NCI-H2196 treated with DMSO at 0.1 percent for 48 hours (cell line): ENCODE measurements at regions not wholly inside any gene's neighbourhood (a gene's known extent, or its start where the extent isn't known, plus 50 kb on each side); places are given as distances from the start of the nearest gene placed in this dataset.
"Not testable (repeated sequence)": the region's sequence is repeated elsewhere in the genome, so short reads cannot be mapped to it uniquely, and the experiment has no call there.

Experiments used
- DNase-seq: peaks from one replicate; lab custom pipeline; 2025; ENCODE audit not compliant: unreplicated experiment; lab: John Stamatoyannopoulos, UW

GRCh38 chr2:234577191-234577590, 80.3 kb upstream of the ARL4C start:
- DNase-seq: no peak

DNA sequence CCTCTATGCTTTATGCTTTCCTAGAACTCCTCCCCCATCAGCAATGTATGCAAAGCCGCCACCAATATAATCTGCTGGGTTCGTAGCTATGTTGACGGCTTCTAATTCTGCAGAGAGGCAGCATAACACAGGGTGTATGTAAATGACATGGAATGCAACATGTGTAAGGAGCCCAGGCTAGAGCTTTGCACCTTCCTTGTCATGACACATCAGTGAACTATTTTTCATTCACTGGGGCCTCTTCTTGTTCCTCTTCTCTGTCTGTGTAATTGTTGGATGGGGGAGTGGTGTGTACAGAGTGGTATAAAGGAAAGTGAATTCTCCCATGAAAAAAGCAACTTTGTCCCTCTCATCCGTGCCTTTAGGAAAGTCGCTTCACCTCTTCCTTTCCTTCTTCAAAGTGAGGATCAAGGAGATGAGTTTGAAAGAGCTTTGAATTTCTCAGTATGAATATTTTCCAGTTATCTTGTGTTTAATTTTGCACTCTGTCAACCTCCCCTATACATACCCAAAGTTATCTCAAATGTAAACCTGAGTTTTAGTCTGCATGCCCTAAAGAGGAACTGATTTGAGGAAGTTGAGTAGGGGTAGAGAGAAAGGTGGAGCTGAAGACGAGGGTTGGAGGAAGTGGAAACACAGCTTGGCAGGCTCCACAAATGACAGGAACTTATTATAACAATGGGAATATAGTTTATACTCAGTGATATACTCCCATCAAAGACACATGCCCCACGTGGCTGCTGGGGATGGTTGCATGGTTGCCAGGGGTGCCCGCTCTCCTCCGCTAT, 74.9 kb upstream of the ARL4C start:
- DNase-seq: no peak

- no peak for DNase-seq
These were observed 73.6 kb upstream of the ARL4C start for GRCh38 chr2:234570476-234570875.

- DNase-seq: no peak
These were observed 73.0 kb upstream of the ARL4C start for GRCh38 chr2:234569776-234570430.

- no peak for DNase-seq
These were observed 69.7 kb upstream of the ARL4C start for GRCh38 chr2:234566622-234567021.

DNA sequence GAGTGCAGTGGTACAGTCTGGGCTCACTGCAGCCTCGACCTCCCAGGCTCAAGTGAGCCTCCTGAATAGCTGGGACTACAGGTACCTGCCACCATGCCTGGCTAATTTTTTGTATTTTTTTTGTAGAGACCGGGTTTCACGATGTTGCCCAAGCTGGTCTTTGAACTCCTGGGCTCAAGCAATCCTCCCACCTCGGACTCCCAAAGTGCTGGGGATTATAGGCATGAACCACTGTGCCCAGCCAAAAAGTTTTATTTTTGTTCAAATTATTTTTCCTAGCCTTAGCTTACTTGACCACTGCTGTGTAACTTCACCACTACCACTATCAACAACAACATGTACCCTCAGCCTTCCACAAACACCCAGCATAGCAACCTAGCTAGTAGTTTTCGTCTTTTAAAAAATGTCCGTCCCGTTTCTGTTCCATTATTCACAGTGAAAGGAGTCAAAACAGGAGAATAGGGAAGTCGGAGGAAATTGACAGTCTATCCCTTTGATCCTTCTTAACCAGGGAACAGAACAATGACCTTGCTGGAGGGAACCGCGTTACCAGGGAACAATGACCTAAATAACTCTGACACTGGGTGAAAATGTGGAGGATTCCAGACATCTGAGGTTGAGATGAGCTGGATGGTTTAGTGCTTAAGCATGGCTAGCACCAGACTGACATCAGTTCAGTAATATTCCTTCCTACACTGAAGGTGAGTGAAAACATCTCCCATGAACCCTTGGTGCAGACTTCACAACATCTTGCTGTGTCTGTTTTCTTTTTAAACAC, 69.2 kb upstream of the ARL4C start:
- no peak for DNase-seq

GRCh38 chr2:234565201-234565600, 68.3 kb upstream of the ARL4C start:
- DNase-seq: no peak

DNA sequence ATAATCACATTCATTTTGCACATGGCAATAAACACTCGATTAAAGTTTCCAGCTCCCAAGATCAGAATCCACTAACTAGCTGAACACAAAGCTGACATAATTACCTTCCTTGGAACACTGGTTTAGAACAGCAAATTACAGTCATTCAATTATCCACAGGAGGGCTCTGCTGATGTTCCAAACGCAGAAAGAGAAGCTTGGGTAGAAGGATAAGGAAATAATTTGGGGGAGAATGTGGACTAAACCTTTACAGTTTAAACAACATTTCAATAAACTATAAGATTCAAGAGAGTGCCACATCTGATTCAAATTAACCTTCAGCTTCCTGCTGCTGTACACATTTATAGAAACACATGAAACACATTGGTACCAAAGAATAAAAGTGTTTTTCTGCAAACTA, 67.8 kb upstream of the ARL4C start:
- peak; percentile 73 for DNase-seq

GRCh38 chr2:234559609-234560008, 62.7 kb upstream of the ARL4C start:
- no peak for DNase-seq

- no peak for DNase-seq
These were observed 61.8 kb upstream of the ARL4C start for GRCh38 chr2:234558642-234559041.

DNA sequence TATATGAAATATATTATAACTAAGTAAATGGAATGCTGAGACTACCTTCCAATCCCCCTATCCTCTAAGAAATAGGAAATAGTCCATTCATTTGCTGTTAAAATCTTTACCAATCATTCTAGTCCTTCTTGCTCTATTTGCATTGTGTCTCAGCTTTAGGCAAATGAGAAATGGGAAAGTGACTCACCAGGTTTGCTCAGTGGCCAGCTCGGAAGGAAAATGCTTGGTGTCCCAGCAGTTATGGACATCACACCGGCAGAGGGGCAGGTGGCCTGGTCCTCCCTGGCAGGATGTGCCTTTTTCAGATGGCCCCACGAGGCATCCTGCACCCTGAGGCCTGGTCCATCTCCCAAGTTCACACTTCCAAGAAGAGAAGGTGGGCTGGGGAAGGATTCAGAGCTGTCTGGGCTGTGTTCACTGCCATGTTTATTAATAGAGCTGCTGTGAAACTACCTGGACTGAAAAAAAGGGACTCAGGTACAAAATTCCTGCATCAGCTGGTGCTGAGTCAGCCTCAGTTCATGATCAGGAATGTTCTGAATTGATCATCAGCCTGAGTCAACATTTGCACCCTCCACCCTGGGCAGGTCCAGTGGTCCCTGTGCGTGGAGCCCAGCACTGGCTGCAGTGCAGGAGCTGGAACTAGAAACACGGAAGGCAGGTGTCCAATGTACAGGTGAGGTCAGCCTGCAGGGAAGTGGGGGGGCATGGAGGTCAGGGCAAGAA, 60.1 kb upstream of the ARL4C start:
- no peak for DNase-seq

GRCh38 chr2:234555616-234556249, 58.9 kb upstream of the ARL4C start:
- no peak for DNase-seq

- no peak for DNase-seq
These were observed 58.3 kb upstream of the ARL4C start for GRCh38 chr2:234555161-234555560.

DNA sequence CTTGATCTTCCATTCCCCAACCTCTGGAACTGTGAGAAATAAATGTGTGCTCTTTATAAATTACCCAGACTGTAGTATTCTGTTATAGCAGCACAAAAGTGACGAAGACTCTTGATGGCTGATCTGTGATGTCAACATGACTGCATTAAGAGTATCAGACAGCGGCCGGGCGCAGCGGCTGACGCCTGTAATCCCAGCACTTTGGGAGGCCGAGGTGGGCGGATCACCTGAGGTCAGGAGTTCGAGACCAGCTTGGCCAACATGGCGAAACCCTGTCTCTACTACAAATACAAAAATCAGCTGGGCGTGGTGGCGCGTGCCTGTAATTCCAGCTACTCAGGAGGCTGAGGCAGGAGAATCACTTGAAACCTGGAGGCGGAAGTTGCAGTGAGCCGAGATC, 56.3 kb upstream of the ARL4C start:
- DNase-seq: not testable (repeated sequence)

DNA sequence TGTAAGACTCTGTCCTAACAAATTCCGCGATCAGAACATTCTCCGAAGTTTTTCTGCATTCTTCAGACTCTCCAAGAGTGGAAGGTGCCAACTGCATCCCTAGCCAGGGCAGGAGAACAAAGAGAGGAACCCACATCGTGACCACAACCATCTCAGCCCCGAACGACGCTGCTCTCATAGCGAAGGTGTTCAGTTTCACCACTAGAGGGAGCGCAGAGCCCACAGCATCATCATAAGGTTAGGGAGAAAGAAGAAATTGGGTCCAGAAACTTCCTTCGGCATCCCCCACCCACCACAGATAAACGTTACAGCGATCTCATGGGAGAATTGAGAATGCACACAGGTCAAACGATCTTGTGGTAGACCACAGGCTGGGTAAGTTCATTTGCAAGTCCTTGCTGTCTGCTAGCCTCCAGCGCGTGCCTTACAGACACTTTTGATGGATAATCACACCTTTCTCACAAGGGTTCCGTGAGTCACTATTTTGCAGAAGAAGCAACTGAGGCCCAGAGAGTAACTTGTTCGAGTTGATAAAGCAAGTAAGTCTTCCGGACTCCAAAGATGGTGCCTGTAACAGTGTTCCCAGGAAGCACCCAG, 53.7 kb upstream of the ARL4C start:
- DNase-seq: peak; percentile 87

DNA sequence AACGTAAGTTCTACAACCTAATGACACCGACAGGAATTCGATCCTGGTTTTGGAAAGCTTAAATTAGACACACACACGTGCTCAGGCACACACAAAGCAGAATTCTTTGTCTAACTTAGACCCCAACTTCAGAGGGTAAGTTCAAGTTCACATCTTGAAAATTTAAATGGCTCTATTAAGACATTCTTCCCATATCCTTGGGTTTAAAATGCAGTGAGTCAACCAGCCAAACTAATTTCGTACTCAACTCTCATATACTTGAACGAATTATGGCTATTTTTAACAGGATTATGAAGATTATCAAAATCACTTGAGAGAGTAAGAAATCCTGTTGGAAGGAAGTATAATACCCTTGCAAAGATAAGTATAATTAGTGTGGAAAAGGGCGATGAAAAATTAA, 53.2 kb upstream of the ARL4C start:
- DNase-seq: no peak

DNA sequence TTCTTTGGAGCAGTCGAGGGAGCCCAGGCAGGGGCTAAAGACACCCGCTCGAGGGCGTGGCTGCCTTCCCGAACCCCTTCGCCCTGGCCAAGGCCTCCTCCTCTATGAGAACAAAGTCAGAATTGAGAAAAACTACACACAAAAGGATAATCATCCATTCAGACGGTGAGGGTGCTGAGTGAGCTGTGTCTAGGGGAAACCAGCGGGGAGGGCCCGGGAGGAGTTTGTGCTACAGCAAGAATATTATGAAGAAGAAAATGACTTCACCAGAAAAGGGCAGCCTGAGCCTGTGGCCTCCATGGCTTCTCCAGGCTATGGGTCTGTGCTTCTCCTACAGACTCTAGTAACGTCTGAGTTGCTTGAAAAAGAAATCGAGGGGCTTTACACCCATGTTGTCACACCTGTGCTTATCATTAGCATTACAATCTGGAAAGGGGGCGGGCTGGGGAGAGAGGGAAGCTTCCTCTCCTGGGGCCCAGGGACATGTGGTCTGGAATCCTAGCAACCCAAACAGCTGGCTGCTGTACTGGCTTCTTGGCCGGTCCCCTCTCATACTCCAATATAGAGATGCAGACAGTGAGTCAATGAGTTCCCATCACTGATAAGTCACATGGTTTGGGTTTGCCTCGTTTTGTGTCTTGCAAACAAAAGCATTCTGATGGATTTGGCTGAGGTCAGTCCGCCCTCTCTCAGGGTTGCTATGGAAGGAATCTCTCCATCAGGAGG, 52.0 kb upstream of the ARL4C start:
- DNase-seq: no peak

- DNase-seq: no peak
These were observed 49.9 kb upstream of the ARL4C start for GRCh38 chr2:234546770-234547169.
